Stimulated activated CD4-positive, alpha-beta T cell treated with anti-CD3 and anti-CD28 coated beads, Interleukin-1b, Interleukin-23, amount 100 ng/mL, for 4 hours (primary cell): ENCODE measurements at regions not wholly inside any gene's neighbourhood (a gene's known extent, or its start where the extent isn't known, plus 50 kb on each side); places are given as distances from the start of the nearest gene placed in this dataset.

ENCODE experiments used
- DNase-seq, 2 donors: peaks; one replicate each; pipeline ENCODE4 v3.0.0-alpha.2; 2020; ENCODE audit warnings: low read depth in 2 of 2

DNA sequence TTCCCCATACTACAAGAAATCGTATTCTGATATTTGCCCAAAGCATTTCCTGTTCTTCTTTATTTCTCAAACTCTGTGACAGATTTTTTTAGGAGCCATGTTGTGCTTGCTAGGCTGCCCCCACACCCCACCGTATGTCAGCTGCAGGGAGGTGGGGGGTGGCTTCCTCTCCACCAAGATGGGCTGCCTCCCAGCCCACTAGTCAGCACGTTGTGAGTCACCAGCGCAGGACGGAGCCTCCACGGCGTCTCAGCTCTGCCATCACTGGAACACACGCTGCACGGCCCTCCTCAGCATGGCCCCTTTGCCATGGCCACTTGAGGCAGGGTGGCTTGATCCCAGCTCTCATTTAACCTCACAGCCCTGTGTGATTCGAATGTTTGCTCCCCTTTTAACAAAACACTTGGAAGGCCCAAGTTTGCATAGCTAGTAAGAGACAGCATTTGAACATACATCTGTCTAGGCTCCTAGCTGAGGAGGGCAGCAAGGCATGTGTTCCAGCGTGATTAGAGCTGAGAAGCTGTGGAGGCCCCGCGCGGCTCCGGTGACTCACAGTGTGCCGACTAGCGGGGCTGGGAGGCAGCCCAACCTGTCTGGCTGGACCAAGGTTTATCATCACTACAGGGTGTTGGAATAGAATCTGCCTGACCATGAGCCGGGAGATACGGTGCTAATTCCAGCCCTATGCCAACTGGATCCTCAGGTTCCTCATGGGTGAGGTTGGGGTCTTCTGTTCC, 180.7 kb upstream of the NCAM1 start:
- no peak for DNase-seq

GRCh38 chr11:112783945-112784322, 177.3 kb upstream of the NCAM1 start:
- DNase-seq, result no peak

DNA sequence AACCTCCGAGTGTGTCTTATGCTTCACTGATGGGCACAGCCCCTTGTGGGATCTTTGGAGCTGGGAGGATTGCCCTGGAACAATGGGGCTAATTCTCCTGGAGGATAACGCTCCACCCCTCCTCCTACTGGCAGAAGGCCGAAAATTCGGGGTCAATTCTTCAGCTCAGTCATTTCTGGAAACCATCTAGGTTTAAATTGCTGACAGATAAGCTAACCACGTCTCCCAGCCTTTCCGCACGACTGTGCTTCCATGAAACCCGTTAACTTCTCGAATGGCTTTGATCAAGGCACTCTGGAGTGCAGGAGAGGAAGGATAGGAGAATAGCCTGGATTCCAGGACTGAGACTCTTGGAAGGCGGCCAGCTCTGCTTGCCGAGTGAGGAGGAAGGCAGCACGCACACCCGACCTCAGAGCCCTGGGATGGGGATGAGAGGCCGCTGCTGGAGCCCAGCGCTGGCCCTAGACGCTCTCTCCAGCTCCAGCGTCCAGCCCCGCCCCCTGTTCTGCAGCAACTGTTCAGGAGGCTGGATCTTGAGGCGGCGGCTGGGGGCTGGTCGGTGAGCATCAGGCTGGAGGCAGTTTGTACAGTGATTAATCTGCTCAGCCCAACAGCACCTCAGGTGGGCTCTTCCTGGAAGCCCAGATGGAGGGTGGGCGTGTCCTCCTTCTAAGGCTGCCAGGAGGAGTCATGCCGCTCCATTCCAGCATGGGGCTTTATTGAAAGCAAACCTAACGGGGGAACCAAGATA, 176.7 kb upstream of the NCAM1 start:
- DNase-seq, result no peak

DNA sequence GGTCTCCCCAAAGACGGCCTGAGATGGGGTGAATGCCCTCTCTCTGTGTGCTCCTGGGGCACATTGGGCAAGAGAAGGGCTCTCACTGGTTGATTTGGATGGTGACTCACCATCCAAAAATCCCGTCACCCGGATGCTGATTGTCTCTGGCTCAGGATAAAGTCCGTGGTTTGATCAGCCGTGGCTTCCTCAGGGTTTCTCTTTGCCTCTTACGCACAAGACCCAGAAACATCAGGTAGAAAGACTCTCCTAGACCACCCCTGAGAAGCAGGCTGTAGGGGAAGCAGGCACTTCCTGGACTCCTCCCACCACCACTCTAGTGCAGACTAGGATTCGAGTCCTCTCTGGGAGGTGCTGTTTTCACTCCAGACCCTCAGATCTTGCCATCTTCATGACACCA, 176.1 kb upstream of the NCAM1 start:
- DNase-seq, result no peak

DNA sequence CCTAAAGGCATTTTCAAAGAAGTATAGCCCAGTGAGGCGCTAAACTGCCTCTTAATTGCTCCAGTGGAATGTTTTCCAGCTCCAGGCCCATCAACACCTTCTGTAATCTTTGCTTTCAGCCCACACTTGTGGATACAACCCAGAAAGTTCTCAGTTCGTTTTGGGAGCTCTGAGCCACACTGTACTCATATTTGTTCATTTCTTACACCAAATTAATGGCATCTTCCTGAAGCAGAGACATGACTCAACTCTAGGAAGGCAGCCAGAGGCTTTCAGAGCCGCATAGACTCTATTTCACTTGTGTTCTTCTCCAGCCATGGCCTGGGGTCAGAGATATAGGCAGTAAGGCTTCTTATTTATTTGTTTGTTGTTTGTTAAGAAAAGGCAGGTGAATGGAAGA, 175.5 kb upstream of the NCAM1 start:
- no peak for DNase-seq

DNA sequence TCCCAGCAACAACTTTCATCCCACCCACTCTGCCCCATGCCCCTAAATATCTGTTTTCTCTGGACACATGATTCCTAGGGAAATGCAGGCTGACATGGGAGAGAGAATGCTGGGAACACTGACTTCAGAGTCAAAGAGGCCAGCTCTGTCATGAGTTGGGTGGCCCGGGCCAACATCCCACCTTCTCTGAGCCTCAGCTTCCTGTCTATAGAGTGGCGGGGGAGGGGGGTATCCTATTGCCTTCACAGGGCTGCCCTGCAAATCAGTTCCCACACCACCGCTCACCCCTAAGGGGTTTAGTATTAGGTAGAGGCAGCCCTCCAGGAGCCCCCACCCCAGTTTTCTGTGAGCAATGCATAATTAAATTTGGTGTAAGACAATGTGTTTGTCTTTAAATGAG, 175.0 kb upstream of the NCAM1 start:
- DNase-seq, result no peak

- DNase-seq, result no peak
These were observed 174.2 kb upstream of the NCAM1 start for GRCh38 chr11:112786886-112787530.

- no peak for DNase-seq
These were observed 171.7 kb upstream of the NCAM1 start for GRCh38 chr11:112789481-112789880.

DNA sequence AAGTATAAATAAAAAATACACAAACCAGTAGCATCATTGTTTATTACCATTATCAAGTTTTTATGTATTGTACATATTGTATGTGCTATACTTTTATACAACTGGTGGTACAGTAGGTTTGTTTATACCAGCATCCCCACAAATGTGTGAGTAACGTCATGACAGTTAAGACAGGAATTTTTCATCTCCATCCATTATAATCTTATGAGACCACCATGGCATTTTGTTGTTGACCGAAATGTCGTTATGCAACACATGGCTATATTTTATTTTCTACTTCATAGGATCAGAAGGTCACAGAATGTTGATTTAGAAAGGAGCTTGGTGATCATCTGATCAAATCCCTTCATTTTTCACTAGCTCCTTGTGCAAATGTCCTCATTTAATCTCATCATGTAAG, 170.9 kb upstream of the NCAM1 start:
- no peak for DNase-seq

DNA sequence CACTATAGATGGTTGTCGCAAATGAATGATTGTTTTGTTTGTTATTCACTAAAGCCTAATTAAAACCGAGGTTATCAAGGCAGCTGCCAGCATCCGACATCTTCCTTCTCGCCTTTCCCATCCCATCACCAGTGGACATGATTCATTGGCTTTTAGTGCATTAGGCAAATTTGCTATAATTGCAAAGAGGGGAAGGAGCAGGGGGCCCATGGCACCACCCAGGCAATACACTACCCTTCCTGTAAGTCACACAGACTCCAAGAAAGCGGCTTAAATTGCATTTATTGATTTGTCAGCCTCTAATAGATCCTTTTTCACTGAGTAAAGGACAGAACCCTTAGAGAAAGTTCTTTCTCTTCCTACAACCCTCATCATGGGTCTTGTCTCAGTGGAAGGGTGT, 169.2 kb upstream of the NCAM1 start:
- no peak for DNase-seq

DNA sequence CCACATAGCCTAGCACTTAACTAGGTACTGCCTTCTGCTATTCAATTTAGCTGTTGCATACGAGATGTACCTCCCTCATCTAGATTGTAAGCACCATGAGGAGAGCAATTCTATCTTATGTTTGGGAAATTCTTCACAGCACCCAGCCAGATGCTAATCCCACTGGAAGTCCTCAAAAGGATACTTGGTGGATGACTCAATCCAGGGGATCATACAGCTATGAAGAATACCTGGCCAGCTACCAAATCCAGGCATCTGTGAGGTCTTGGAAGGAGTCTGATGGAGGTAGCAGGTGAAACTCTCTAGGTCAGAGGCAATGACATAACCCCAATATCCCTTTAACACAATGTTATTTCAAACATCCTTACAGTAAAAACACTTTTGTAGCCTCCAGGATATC, 167.8 kb upstream of the NCAM1 start:
- no peak for DNase-seq

DNA sequence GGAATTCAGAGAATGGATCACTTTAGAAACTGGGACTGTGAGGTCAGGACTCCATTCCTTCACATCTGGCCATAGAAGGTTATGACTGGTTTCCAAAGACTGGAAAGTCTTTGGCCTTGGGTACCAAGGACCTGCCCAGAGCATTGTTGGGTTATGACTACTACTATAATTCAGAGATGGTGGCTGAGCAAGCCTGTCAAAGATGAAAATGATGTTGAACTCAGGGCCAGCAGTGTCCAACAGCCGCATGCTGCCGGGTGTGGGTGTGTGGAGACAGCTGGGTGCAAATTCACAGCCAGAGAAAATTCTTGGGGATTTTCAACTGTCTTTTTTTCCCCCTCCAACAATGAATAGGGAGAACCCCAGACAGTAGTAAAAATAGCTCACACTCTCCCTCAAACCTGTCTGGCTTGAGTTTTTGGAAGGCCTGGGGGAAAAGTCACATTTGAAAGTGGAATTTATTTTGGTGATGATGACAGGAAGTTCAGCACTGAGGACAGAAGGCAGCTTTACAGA, 166.8 kb upstream of the NCAM1 start:
- no peak for DNase-seq

DNA sequence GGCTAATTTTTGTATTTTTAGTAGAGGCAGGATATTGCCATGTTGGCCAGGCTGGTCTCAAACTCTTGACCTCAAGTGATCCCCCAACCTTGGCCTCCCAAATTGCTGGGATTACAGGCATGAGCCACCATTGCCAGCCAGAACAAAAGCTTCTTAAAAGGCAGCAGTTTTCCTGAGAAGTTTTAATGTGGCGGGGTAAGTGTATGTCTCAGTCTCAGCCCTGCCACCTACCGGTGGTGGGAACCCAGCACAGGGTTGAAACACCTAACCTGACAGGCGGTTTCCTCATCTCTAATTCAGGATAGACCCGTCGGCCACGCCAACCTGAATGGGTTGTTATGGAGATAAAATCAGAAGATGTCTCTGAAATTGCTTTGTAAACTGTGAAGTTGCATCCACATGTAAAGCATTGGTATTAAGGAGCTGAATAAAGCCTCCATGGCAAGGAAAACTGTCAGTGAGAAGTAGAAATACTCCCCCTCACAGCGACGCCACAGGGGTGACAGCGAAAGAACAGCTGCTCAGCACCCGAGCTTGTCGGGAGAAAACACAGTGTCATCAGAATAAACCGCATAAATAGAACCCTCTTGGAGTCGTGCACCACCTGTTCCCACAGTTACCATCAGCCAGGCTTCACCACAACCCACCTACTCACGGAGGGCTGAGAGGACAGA, 165.9 kb upstream of the NCAM1 start:
- DNase-seq, result no peak

- no peak for DNase-seq
These were observed 165.1 kb upstream of the NCAM1 start for GRCh38 chr11:112795911-112796649.

- no peak for DNase-seq
These were observed 164.1 kb upstream of the NCAM1 start for GRCh38 chr11:112797092-112797491.

- no peak for DNase-seq
These were observed 163.4 kb upstream of the NCAM1 start for GRCh38 chr11:112797648-112798293.

- no peak for DNase-seq
These were observed 160.0 kb upstream of the NCAM1 start for GRCh38 chr11:112801025-112801816.

- no peak for DNase-seq
These were observed 159.5 kb upstream of the NCAM1 start for GRCh38 chr11:112801817-112802088.

DNA sequence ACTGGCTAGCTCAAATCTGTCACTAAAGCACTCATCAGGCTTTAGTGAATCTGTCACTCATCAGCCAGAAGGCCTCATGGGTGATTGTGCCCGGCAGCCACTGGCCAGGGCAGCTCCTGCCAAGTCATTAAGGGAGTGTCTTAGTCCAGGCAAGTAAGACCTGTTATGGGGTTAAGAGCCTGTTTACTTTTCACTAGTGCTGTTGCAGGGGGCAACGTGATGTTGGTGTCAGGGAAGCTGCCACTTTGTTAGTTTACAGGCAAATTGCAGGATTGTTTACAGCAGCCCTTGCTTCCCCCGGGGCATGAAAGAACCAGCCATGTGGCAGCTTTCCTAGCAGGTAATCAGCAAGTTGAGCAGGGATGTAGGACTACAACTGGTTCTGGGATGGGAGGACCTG, 155.6 kb upstream of the NCAM1 start:
- no peak for DNase-seq

DNA sequence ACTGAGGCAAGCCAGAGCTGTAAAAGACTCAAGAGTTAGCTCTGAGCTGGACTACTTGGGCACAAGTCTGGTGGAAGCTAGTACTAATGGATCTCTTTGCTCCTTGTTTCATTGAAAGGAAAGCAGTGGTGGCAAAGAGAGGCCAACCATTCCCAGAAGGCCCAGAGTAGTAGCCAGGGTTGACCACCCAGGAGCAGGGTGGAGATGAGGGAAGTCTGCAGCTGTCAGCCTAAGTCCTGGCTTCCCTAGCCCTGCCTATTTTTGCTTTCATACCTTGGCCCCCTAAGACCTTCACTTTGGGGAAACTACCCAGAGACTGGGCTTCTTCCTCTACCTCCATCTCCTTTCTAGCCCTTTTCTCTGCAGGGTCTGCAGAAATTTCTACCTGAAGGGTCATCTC, 155.0 kb upstream of the NCAM1 start:
- DNase-seq, result no peak

GRCh38 chr11:112806876-112807275, 154.3 kb upstream of the NCAM1 start:
- no peak for DNase-seq
